Activated CD4-positive, CD25-positive, alpha-beta regulatory T cell treated with anti-CD3 and anti-CD28 coated beads, Interleukin-2, amount 50 U/mL, for 72 hours (primary cell): ENCODE measurements at regions not wholly inside any gene's neighbourhood (a gene's known extent, or its start where the extent isn't known, plus 50 kb on each side); places are given as distances from the start of the nearest gene placed in this dataset.
"Not testable (repeated sequence)": the region's sequence is repeated elsewhere in the genome, so short reads cannot be mapped to it uniquely, and the experiment has no call there.

ENCODE experiments used
- DNase-seq: peaks from one replicate; pipeline ENCODE4 v3.0.0; 2021

- DNase-seq: no peak
Measured at GRCh38 chr2:239882781-239883180, 142.4 kb downstream of the NDUFA10 start.

GRCh38 chr2:239882331-239882732 lies 142.8 kb downstream of the NDUFA10 start:
- peak; percentile 52 for DNase-seq

GRCh38 chr2:239881561-239882320 lies 143.4 kb downstream of the NDUFA10 start:
- DNase-seq: no peak

- DNase-seq: no peak
Measured at GRCh38 chr2:239881031-239881471, 144.1 kb downstream of the NDUFA10 start.

GRCh38 chr2:239880396-239880795 lies 144.7 kb downstream of the NDUFA10 start:
- no peak for DNase-seq

GRCh38 chr2:239879423-239880084 lies 145.6 kb downstream of the NDUFA10 start:
- no peak for DNase-seq

GRCh38 chr2:239878686-239879085 lies 146.5 kb downstream of the NDUFA10 start:
- no peak for DNase-seq

- DNase-seq: no peak
Measured at GRCh38 chr2:239876948-239877289, 148.2 kb downstream of the NDUFA10 start.

- no peak for DNase-seq
Measured at GRCh38 chr2:239876271-239876947, 148.7 kb downstream of the NDUFA10 start.

GRCh38 chr2:239874636-239875356 lies 150.3 kb downstream of the NDUFA10 start:
- no peak for DNase-seq

GRCh38 chr2:239873656-239874635 lies 151.2 kb downstream of the NDUFA10 start:
- DNase-seq: no peak

- no peak for DNase-seq
Measured at GRCh38 chr2:239871481-239872435, 153.4 kb downstream of the NDUFA10 start.

- no peak for DNase-seq
Measured at GRCh38 chr2:239870863-239871262, 154.3 kb downstream of the NDUFA10 start.

- DNase-seq: no peak
Measured at GRCh38 chr2:239870276-239870675, 154.9 kb downstream of the NDUFA10 start.

GRCh38 chr2:239869272-239870155 lies 155.6 kb downstream of the NDUFA10 start:
- no peak for DNase-seq

GRCh38 chr2:239868556-239869181 lies 156.5 kb downstream of the NDUFA10 start:
- DNase-seq: no peak

- DNase-seq: no peak
Measured at GRCh38 chr2:239866778-239867177, 158.4 kb downstream of the NDUFA10 start.

GRCh38 chr2:239866350-239866749 lies 158.8 kb downstream of the NDUFA10 start:
- DNase-seq: no peak

GRCh38 chr2:239865856-239866255 lies 159.3 kb downstream of the NDUFA10 start:
- not testable (repeated sequence) for DNase-seq
